Neural progenitor cell (in vitro differentiated cells): ENCODE measurements at regions not wholly inside any gene's neighbourhood (a gene's known extent, or its start where the extent isn't known, plus 50 kb on each side); places are given as distances from the start of the nearest gene placed in this dataset.

Experiments
- DNase-seq: peaks from one replicate; pipeline ENCODE4 v3.0.0-alpha.2; 2016; ENCODE audit warnings: low spot score
- H2AFZ ChIP-seq: fragments of 200-600 bp; sonication (generic); replicated peaks from 2 replicates; pipeline ENCODE4 v1.6.1; 2016; ENCODE audit warnings: antibody characterized with exemption
- H3F3A ChIP-seq: fragments of 200-600 bp; sonication (generic); 2 replicates; pipeline ENCODE4 v1.6.1; 2016; ENCODE audit warnings: antibody characterized with exemption, low read depth
- H3K27ac ChIP-seq: fragments of 200-600 bp; sonication (generic); 2 replicates; pipeline ENCODE4 v1.5.1; 2016; ENCODE audit warnings: mild to moderate bottlenecking
- H3K27me3 ChIP-seq: fragments of 200-600 bp; sonication (generic); 2 replicates; pipeline ENCODE4 v1.6.1; 2016; ENCODE audit warnings: mild to moderate bottlenecking, moderate library complexity
- H3K36me3 ChIP-seq: fragments of 200-600 bp; sonication (generic); 2 replicates; pipeline ENCODE4 v1.5.1; 2016
- H3K4me1 ChIP-seq: fragments of 200-600 bp; sonication (generic); 2 replicates; pipeline ENCODE4 v1.6.1; 2016; ENCODE audit warnings: mixed run types
- H3K4me2 ChIP-seq: fragments of 200-600 bp; sonication (generic); 2 replicates; pipeline ENCODE4 v1.6.1; 2016
- H3K4me3 ChIP-seq: fragments of 200-600 bp; sonication (generic); 2 replicates; pipeline ENCODE4 v1.5.1; 2016
- H3K79me2 ChIP-seq: fragments of 200-600 bp; sonication (generic); 2 replicates; pipeline ENCODE4 v1.6.1; 2016; ENCODE audit warnings: low read depth
- H3K9ac ChIP-seq: fragments of 200-600 bp; sonication (generic); 2 replicates; pipeline ENCODE4 v1.6.1; 2016
- H3K9me3 ChIP-seq: fragments of 200-600 bp; sonication (generic); 2 replicates; pipeline ENCODE4 v1.5.1; 2016; ENCODE audit warnings: low read depth
- H4K20me1 ChIP-seq: fragments of 200-600 bp; sonication (generic); 2 replicates; pipeline ENCODE4 v1.6.1; 2016; ENCODE audit warnings: low read depth
- H3K27ac Mint-ChIP-seq: 3 replicates; pipeline ENCODE4 v1.8.0; 2021; ENCODE audit warnings: mixed read lengths
- H3K27me3 Mint-ChIP-seq: 2 replicates; pipeline ENCODE4 v1.8.0; 2022; ENCODE audit warnings: low read depth, mild to moderate bottlenecking, inconsistent platforms, moderate library complexity, mixed read lengths; ENCODE audit not compliant: insufficient read depth
- H3K36me3 Mint-ChIP-seq: 3 replicates; pipeline ENCODE4 v1.8.0; 2021; ENCODE audit warnings: mixed read lengths
- H3K4me1 Mint-ChIP-seq: 3 replicates; pipeline ENCODE4 v1.8.0; 2021; ENCODE audit warnings: mixed read lengths
- H3K4me3 Mint-ChIP-seq: 3 replicates; pipeline ENCODE4 v1.8.0; 2021; ENCODE audit warnings: mild to moderate bottlenecking, moderate library complexity, mixed read lengths
- H3K9me3 Mint-ChIP-seq: 3 replicates; pipeline ENCODE4 v1.8.0; 2020; ENCODE audit warnings: mixed read lengths
- CTCF ChIP-seq: fragments of 200-600 bp; sonication (generic); IDR thresholded peaks from 2 replicates; pipeline ENCODE4 v1.5.1; 2017; ENCODE audit warnings: antibody characterized with exemption, mild to moderate bottlenecking
- EZH2 ChIP-seq: fragments of 200-600 bp; sonication (generic); IDR thresholded peaks from 2 replicates; pipeline ENCODE4 v1.6.1; 2017; ENCODE audit warnings: antibody characterized with exemption, mild to moderate bottlenecking, moderate library complexity
- EZH2phosphoT487 ChIP-seq: fragments of 200-600 bp; sonication (generic); IDR thresholded peaks from 2 replicates; pipeline ENCODE4 v1.6.1; 2017; ENCODE audit warnings: antibody characterized with exemption

- no peak overlapping the region for H3K27ac ChIP-seq
- DNase-seq, result no peak
- H3K27me3 ChIP-seq, result no peaks in the 10 kb centered on the region
- no peak overlapping the region for H3K4me3 ChIP-seq
- no peaks in the 10 kb centered on the region for H3K79me2 ChIP-seq
- H3F3A ChIP-seq, result no peaks in the 10 kb centered on the region
- no peaks in the 10 kb centered on the region for H4K20me1 ChIP-seq
- no peak overlapping the region for H3K4me2 ChIP-seq
- H2AFZ ChIP-seq, result no peak overlapping the region
- no peaks in the 10 kb centered on the region for H3K36me3 Mint-ChIP-seq
- peaks cover 2% of the 10 kb centered on the region for H3K9me3 Mint-ChIP-seq
- no peaks in the 10 kb centered on the region for H3K36me3 ChIP-seq
- no peaks in the 10 kb centered on the region for H3K9me3 ChIP-seq
- H3K27me3 Mint-ChIP-seq, result no peaks in the 10 kb centered on the region
- TF ChIP-seq CTCF, result no peak
- no peak for TF ChIP-seq EZH2phosphoT487
- TF ChIP-seq EZH2, result no peak
- H3K4me3 Mint-ChIP-seq, result no peak overlapping the region
- H3K4me1 ChIP-seq, result no peaks in the 10 kb centered on the region
- no peak overlapping the region for H3K9ac ChIP-seq
- H3K27ac Mint-ChIP-seq, result no peak overlapping the region
- no peaks in the 10 kb centered on the region for H3K4me1 Mint-ChIP-seq
Observed at GRCh38 chr3:67123914-67124313, 125.8 kb downstream of the KBTBD8 start.

GRCh38 chr3:67127254-67127653 is 129.1 kb downstream of the KBTBD8 start:
- H3K79me2 ChIP-seq, result no peaks in the 10 kb centered on the region
- H3K27me3 ChIP-seq, result no peaks in the 10 kb centered on the region
- no peak for TF ChIP-seq EZH2phosphoT487
- TF ChIP-seq EZH2, result no peak
- no peak for TF ChIP-seq CTCF
- no peak overlapping the region for H3K9ac ChIP-seq
- H3F3A ChIP-seq, result no peaks in the 10 kb centered on the region
- H3K36me3 ChIP-seq, result no peaks in the 10 kb centered on the region
- Mint-ChIP-seq H3K27ac (no peak overlapping the region), H3K9me3 (peaks cover 2% of the 10 kb centered on the region), H3K4me1 (no peaks in the 10 kb centered on the region), H3K27me3 (no peaks in the 10 kb centered on the region), H3K36me3 (no peaks in the 10 kb centered on the region), H3K4me3 (no peak overlapping the region)
- no peak overlapping the region for H2AFZ ChIP-seq
- H3K4me1 ChIP-seq, result no peaks in the 10 kb centered on the region
- DNase-seq, result no peak
- H3K27ac ChIP-seq, result no peak overlapping the region
- H3K4me3 ChIP-seq, result no peak overlapping the region
- no peak overlapping the region for H3K4me2 ChIP-seq
- H4K20me1 ChIP-seq, result no peaks in the 10 kb centered on the region
- H3K9me3 ChIP-seq, result no peaks in the 10 kb centered on the region

GRCh38 chr3:67142432-67142831 is 144.3 kb downstream of the KBTBD8 start:
- no peaks in the 10 kb centered on the region for H3K36me3 ChIP-seq
- H3K4me1 ChIP-seq, result no peaks in the 10 kb centered on the region
- no peaks in the 10 kb centered on the region for H3K27me3 Mint-ChIP-seq
- H2AFZ ChIP-seq, result no peak overlapping the region
- H3K27ac ChIP-seq, result no peak overlapping the region
- H3K9ac ChIP-seq, result no peak overlapping the region
- no peaks in the 10 kb centered on the region for H4K20me1 ChIP-seq
- no peaks in the 10 kb centered on the region for H3K79me2 ChIP-seq
- no peaks in the 10 kb centered on the region for H3K27me3 ChIP-seq
- no peaks in the 10 kb centered on the region for H3K4me1 Mint-ChIP-seq
- TF ChIP-seq EZH2phosphoT487 (no peak), EZH2 (no peak), CTCF (no peak)
- H3K4me3 Mint-ChIP-seq, result no peak overlapping the region
- H3K4me3 ChIP-seq, result no peak overlapping the region
- H3K36me3 Mint-ChIP-seq, result no peaks in the 10 kb centered on the region
- no peaks in the 10 kb centered on the region for H3F3A ChIP-seq
- H3K9me3 Mint-ChIP-seq, result peaks cover 8% of the 10 kb centered on the region
- H3K9me3 ChIP-seq, result no peaks in the 10 kb centered on the region
- no peak overlapping the region for H3K27ac Mint-ChIP-seq
- H3K4me2 ChIP-seq, result no peak overlapping the region
- no peak for DNase-seq

- no peaks in the 10 kb centered on the region for H3F3A ChIP-seq
- no peak overlapping the region for H3K4me3 ChIP-seq
- H3K4me1 Mint-ChIP-seq, result no peaks in the 10 kb centered on the region
- TF ChIP-seq EZH2phosphoT487 (no peak), CTCF (no peak), EZH2 (no peak)
- no peaks in the 10 kb centered on the region for H4K20me1 ChIP-seq
- H3K27me3 ChIP-seq, result no peaks in the 10 kb centered on the region
- H3K9me3 Mint-ChIP-seq, result peaks cover 5% of the 10 kb centered on the region
- H3K27me3 Mint-ChIP-seq, result no peaks in the 10 kb centered on the region
- no peak overlapping the region for H3K9ac ChIP-seq
- no peak overlapping the region for H3K27ac ChIP-seq
- no peak overlapping the region for H3K27ac Mint-ChIP-seq
- H3K79me2 ChIP-seq, result no peaks in the 10 kb centered on the region
- H3K36me3 Mint-ChIP-seq, result no peaks in the 10 kb centered on the region
- DNase-seq, result no peak
- no peak overlapping the region for H3K4me2 ChIP-seq
- no peak overlapping the region for H2AFZ ChIP-seq
- H3K9me3 ChIP-seq, result no peaks in the 10 kb centered on the region
- H3K4me3 Mint-ChIP-seq, result no peak overlapping the region
- no peaks in the 10 kb centered on the region for H3K36me3 ChIP-seq
- H3K4me1 ChIP-seq, result no peaks in the 10 kb centered on the region
Observed at GRCh38 chr3:67145738-67146137, 147.6 kb downstream of the KBTBD8 start.
